ENCODE measurements at regions not wholly inside any gene's neighbourhood (a gene's known extent, or its start where the extent isn't known, plus 50 kb on each side); places are given as distances from the start of the nearest gene placed in this dataset.

DNA sequence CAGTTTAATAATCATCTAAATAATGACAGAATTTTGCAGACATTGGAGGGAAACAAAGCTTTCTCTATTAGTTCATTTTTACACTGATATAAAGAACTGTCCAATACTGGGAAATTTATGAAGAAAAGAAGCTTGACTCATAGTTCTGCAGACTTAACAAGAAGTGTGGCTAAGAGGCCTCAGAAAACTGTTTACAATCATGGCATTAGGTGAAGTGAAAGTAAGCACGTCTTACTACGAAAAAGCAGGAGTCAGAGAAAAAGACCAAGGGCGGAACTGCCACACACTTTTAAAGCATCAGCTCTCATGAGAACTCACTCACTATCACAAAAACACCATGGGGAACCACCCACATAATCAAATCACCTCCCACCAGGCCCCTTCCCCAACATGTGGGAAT is 804.4 kb downstream of the FLRT2 start:
- no peaks in the 10 kb centered on the region for H4K20me1 ChIP-seq (replicated peaks; ENCODE audit: control insufficient read depth, extremely low read depth, insufficient read depth, low read length)
- H3K36me3 ChIP-seq (ENCODE audit: control insufficient read depth in 2 of 2, extremely low read depth in 1 of 2, insufficient read depth in 2 of 2, low read length in 2 of 2), result no peaks in the 10 kb centered on the region
- no peak overlapping the region for H3K9ac ChIP-seq (replicated peaks; ENCODE audit: extremely low read depth, insufficient read depth, low read length)
- no peak for TF ChIP-seq FOS (IDR thresholded peaks at IDR 0.05; ENCODE audit: borderline replicate concordance, insufficient read depth, low read length)
- no peak for TF ChIP-seq JUN (IDR thresholded peaks at IDR 0.05; ENCODE audit: borderline replicate concordance, insufficient read depth, insufficient read length, low read depth)
- TF ChIP-seq, protein P1, sequence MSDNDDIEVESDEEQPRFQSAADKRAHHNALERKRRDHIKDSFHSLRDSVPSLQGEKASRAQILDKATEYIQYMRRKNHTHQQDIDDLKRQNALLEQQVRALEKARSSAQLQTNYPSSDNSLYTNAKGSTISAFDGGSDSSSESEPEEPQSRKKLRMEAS (IDR thresholded peaks at IDR 0.05; ENCODE audit: insufficient read depth, insufficient read length), result no peak
- dilution Hi-C loops (cut with MboI; ENCODE audit: extremely low pct_ligation_motif_present, low sequenced_read_pairs) (no loop called here), intact Hi-C loops (cut with micrococcal nuclease) (no loop called here)
- FAIRE-seq (no peak), DNase-seq (ENCODE audit: low read depth, low spot score) (no peak)
- no peaks in the 10 kb centered on the region for H3K27me3 ChIP-seq (ENCODE audit: control insufficient read depth in 2 of 2, insufficient read depth in 2 of 2, low read length in 2 of 2)
- H2AFZ ChIP-seq (ENCODE audit: low read depth, low read length), result no peak overlapping the region
- H3K27ac ChIP-seq (ENCODE audit: insufficient read depth, low read depth, low read length), result no peak overlapping the region
- H3K9me3 ChIP-seq (replicated peaks; ENCODE audit: control insufficient read depth, insufficient read depth, low read length), result no peaks in the 10 kb centered on the region
- BruUV-seq (replicated peaks), result no TSS peak
- POLR2A ChIA-PET, result no interaction called here
- H3K79me2 ChIP-seq (ENCODE audit: control insufficient read depth, insufficient read depth, low read length), result no peaks in the 10 kb centered on the region
- H3K4me3 ChIP-seq (replicated peaks in 1 of 3; ENCODE audit: insufficient read depth in 1 of 3, low read depth in 1 of 3, low read length in 3 of 3), result no peak overlapping the region
- no peak overlapping the region for H3K4me2 ChIP-seq (ENCODE audit: insufficient read depth, low read length)
- CTCF ChIA-PET, result no interaction called here
- H3K9me1 ChIP-seq (replicated peaks; ENCODE audit: control insufficient read depth, extremely low read depth, insufficient read depth, low read length), result no peaks in the 10 kb centered on the region
- H3K4me1 ChIP-seq (ENCODE audit: control insufficient read depth, extremely low read depth, insufficient read depth, low read length), result no peaks in the 10 kb centered on the region

DNA sequence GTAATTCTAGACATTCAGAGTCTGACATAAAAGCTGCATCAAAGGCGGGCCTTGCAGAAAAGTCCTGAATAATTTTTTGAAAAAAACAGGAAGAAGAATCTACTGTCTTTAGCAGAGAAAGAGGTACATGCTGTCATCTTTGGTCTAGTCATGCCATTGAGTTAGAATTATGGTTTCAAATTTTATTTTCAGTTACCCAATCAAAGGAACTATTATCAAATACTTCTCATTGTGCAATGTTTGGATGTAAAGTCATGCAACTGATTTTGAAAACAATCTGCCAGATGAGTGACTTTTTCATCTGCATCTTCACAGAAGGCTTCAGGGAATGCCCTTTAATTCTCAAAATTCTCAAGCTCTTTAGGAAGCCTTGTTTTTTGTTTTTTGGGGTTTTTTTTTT is 803.5 kb downstream of the FLRT2 start:
- intact Hi-C loops (cut with micrococcal nuclease) (no loop called here), dilution Hi-C loops (cut with MboI; ENCODE audit: extremely low pct_ligation_motif_present, low sequenced_read_pairs) (no loop called here)
- Histone ChIP-seq H3K9me3 (replicated peaks; ENCODE audit: control insufficient read depth, insufficient read depth, low read length) (no peaks in the 10 kb centered on the region), H3K9me1 (replicated peaks; ENCODE audit: control insufficient read depth, extremely low read depth, insufficient read depth, low read length) (no peaks in the 10 kb centered on the region), H3K4me3 (replicated peaks in 1 of 3; ENCODE audit: insufficient read depth in 1 of 3, low read depth in 1 of 3, low read length in 3 of 3) (no peak overlapping the region), H3K4me2 (ENCODE audit: insufficient read depth, low read length) (no peak overlapping the region), H3K4me1 (ENCODE audit: control insufficient read depth, extremely low read depth, insufficient read depth, low read length) (no peaks in the 10 kb centered on the region), H3K36me3 (ENCODE audit: control insufficient read depth in 2 of 2, extremely low read depth in 1 of 2, insufficient read depth in 2 of 2, low read length in 2 of 2) (no peaks in the 10 kb centered on the region), H4K20me1 (replicated peaks; ENCODE audit: control insufficient read depth, extremely low read depth, insufficient read depth, low read length) (no peaks in the 10 kb centered on the region), H3K27ac (ENCODE audit: insufficient read depth, low read depth, low read length) (no peak overlapping the region), H3K79me2 (ENCODE audit: control insufficient read depth, insufficient read depth, low read length) (no peaks in the 10 kb centered on the region), H3K27me3 (ENCODE audit: control insufficient read depth in 2 of 2, insufficient read depth in 2 of 2, low read length in 2 of 2) (no peaks in the 10 kb centered on the region), H3K9ac (replicated peaks; ENCODE audit: extremely low read depth, insufficient read depth, low read length) (no peak overlapping the region), H2AFZ (ENCODE audit: low read depth, low read length) (no peak overlapping the region)
- DNase-seq (ENCODE audit: low read depth, low spot score) (no peak), FAIRE-seq (no peak)
- no TSS peak for BruUV-seq (replicated peaks)
- ChIA-PET POLR2A (no interaction called here), CTCF (no interaction called here)
- TF ChIP-seq POLR2A (IDR thresholded peaks at IDR 0.05; ENCODE audit: low read depth, low read length), result no peak
- TF ChIP-seq POLR2AphosphoS5 (IDR thresholded peaks at IDR 0.05; ENCODE audit: insufficient read depth, low read depth, low read length), result no peak
- no peak for TF ChIP-seq JUN (IDR thresholded peaks at IDR 0.05; ENCODE audit: borderline replicate concordance, insufficient read depth, insufficient read length, low read depth)
- TF ChIP-seq, protein P2, sequence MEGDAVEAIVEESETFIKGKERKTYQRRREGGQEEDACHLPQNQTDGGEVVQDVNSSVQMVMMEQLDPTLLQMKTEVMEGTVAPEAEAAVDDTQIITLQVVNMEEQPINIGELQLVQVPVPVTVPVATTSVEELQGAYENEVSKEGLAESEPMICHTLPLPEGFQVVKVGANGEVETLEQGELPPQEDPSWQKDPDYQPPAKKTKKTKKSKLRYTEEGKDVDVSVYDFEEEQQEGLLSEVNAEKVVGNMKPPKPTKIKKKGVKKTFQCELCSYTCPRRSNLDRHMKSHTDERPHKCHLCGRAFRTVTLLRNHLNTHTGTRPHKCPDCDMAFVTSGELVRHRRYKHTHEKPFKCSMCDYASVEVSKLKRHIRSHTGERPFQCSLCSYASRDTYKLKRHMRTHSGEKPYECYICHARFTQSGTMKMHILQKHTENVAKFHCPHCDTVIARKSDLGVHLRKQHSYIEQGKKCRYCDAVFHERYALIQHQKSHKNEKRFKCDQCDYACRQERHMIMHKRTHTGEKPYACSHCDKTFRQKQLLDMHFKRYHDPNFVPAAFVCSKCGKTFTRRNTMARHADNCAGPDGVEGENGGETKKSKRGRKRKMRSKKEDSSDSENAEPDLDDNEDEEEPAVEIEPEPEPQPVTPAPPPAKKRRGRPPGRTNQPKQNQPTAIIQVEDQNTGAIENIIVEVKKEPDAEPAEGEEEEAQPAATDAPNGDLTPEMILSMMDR (IDR thresholded peaks at IDR 0.05; ENCODE audit: extremely low read depth in 1 of 2, insufficient read depth in 1 of 2, low read depth in 1 of 2, low read length in 2 of 2), result no peak
- no peak for TF ChIP-seq GATA2 (IDR thresholded peaks at IDR 0.05; ENCODE audit: insufficient read depth, insufficient read length, low read depth, low read length)
- no peak for TF ChIP-seq EZH2 (IDR thresholded peaks at IDR 0.05; ENCODE audit: borderline replicate concordance, low read depth, low read length, severe bottlenecking)
- no peak for TF ChIP-seq FOS (IDR thresholded peaks at IDR 0.05; ENCODE audit: borderline replicate concordance, insufficient read depth, low read length)
- TF ChIP-seq, protein P1 (IDR thresholded peaks at IDR 0.05; ENCODE audit: insufficient read depth, insufficient read length), result no peak
- no peak for TF ChIP-seq MYC (IDR thresholded peaks at IDR 0.05; ENCODE audit: low read depth, low read length)
